ENCODE measurements at regions not wholly inside any gene's neighbourhood (a gene's known extent, or its start where the extent isn't known, plus 50 kb on each side); places are given as distances from the start of the nearest gene placed in this dataset.

GRCh38 chr6:119453242-119454200 is 104.0 kb upstream of the MAN1A1 start:
- POLR2A ChIA-PET (ENCODE audit: low non-redundant PET) = no interaction called here
- DNase-seq (ENCODE audit: low spot score) = no peak
- H3K4me3 ChIP-seq (ENCODE audit: low read depth, low read length, poor library complexity, severe bottlenecking) = no peak overlapping the region
- no peaks in the 10 kb centered on the region for H3K4me1 ChIP-seq (ENCODE audit: insufficient read depth, low read length, poor library complexity, severe bottlenecking)
- CTCF ChIA-PET = no interaction called here
- peaks cover 24% of the 10 kb centered on the region for H3K27me3 ChIP-seq (replicated peaks; ENCODE audit: insufficient read depth, low read depth, low read length, poor library complexity)
- intact Hi-C loops (cut with micrococcal nuclease; ENCODE audit: unreplicated experiment) = no loop called here
- H3K27ac ChIP-seq (ENCODE audit: low read depth, low read length, poor library complexity, severe bottlenecking) = no peak overlapping the region
- TF ChIP-seq CTCF (conservative IDR thresholded peaks at IDR 0.05; ENCODE audit: low read depth, low read length) (no peak), EZH2 (IDR thresholded peaks at IDR 0.05; ENCODE audit: borderline replicate concordance, low read depth, low read length, poor library complexity, severe bottlenecking) (no peak)
- H3K36me3 ChIP-seq (ENCODE audit: insufficient read depth, low read length, poor library complexity, severe bottlenecking) = no peaks in the 10 kb centered on the region
- no TSS peak for BruUV-seq (replicated peaks)
- no peaks in the 10 kb centered on the region for H3K9me3 ChIP-seq (ENCODE audit: low read depth, low read length, poor library complexity, severe bottlenecking)

GRCh38 chr6:119449331-119450156 is 100.0 kb upstream of the MAN1A1 start:
- Histone ChIP-seq H3K36me3 (ENCODE audit: insufficient read depth, low read length, poor library complexity, severe bottlenecking) (no peaks in the 10 kb centered on the region), H3K9me3 (ENCODE audit: low read depth, low read length, poor library complexity, severe bottlenecking) (no peaks in the 10 kb centered on the region), H3K27ac (ENCODE audit: low read depth, low read length, poor library complexity, severe bottlenecking) (no peak overlapping the region), H3K4me3 (ENCODE audit: low read depth, low read length, poor library complexity, severe bottlenecking) (no peak overlapping the region), H3K4me1 (ENCODE audit: insufficient read depth, low read length, poor library complexity, severe bottlenecking) (no peaks in the 10 kb centered on the region), H3K27me3 (replicated peaks; ENCODE audit: insufficient read depth, low read depth, low read length, poor library complexity) (peaks cover 20% of the 10 kb centered on the region)
- ChIA-PET CTCF (no interaction called here), POLR2A (ENCODE audit: low non-redundant PET) (no interaction called here)
- TF ChIP-seq CTCF (conservative IDR thresholded peaks at IDR 0.05; ENCODE audit: low read depth, low read length) (no peak), EZH2 (IDR thresholded peaks at IDR 0.05; ENCODE audit: borderline replicate concordance, low read depth, low read length, poor library complexity, severe bottlenecking) (no peak)
- no TSS peak for BruUV-seq (replicated peaks)
- intact Hi-C loops (cut with micrococcal nuclease; ENCODE audit: unreplicated experiment) = no loop called here
- no peak for DNase-seq (ENCODE audit: low spot score)

GRCh38 chr6:119447921-119448320 is 98.4 kb upstream of the MAN1A1 start:
- Histone ChIP-seq H3K4me3 (ENCODE audit: low read depth, low read length, poor library complexity, severe bottlenecking) (no peak overlapping the region), H3K27me3 (replicated peaks; ENCODE audit: insufficient read depth, low read depth, low read length, poor library complexity) (peaks cover 20% of the 10 kb centered on the region), H3K9me3 (ENCODE audit: low read depth, low read length, poor library complexity, severe bottlenecking) (no peaks in the 10 kb centered on the region), H3K36me3 (ENCODE audit: insufficient read depth, low read length, poor library complexity, severe bottlenecking) (no peaks in the 10 kb centered on the region), H3K4me1 (ENCODE audit: insufficient read depth, low read length, poor library complexity, severe bottlenecking) (no peaks in the 10 kb centered on the region), H3K27ac (ENCODE audit: low read depth, low read length, poor library complexity, severe bottlenecking) (no peak overlapping the region)
- TF ChIP-seq CTCF (conservative IDR thresholded peaks at IDR 0.05; ENCODE audit: low read depth, low read length) (no peak), EZH2 (IDR thresholded peaks at IDR 0.05; ENCODE audit: borderline replicate concordance, low read depth, low read length, poor library complexity, severe bottlenecking) (no peak)
- POLR2A ChIA-PET (ENCODE audit: low non-redundant PET) = no interaction called here
- DNase-seq (ENCODE audit: low spot score) = no peak
- no TSS peak for BruUV-seq (replicated peaks)
- CTCF ChIA-PET = no interaction called here
- intact Hi-C loops (cut with micrococcal nuclease; ENCODE audit: unreplicated experiment) = no loop called here
